ENCODE measurements at regions not wholly inside any gene's neighbourhood (a gene's known extent, or its start where the extent isn't known, plus 50 kb on each side); places are given as distances from the start of the nearest gene placed in this dataset.
"Not testable (repeated sequence)": the region's sequence is repeated elsewhere in the genome, so short reads cannot be mapped to it uniquely, and the experiment has no call there.

DNA sequence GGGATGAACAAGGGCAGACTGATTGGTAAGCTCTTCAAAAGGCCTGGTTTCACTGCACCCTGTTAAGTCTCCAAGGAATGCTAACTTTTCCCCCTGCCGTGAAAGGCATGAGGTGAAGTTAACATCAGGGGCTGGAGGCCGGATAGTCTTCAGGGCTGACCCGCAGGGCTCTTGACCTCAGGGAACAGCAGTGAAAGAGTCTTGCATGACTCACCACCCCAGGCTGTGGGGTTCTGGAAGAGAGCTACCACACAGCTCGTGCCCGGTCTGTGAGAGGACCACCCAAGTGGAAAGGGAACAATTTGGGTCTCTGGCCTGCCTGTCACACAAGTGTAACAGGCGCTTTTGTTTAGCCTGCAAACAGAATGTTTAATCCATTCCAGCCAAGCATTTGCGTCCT is 504.9 kb downstream of the EDEM1 start:
- no peak for DNase-seq (ENCODE audit: low spot score)

- no peak for DNase-seq (ENCODE audit: low spot score)
These were observed 506.8 kb downstream of the EDEM1 start for GRCh38 chr3:5694266-5694665.

DNA sequence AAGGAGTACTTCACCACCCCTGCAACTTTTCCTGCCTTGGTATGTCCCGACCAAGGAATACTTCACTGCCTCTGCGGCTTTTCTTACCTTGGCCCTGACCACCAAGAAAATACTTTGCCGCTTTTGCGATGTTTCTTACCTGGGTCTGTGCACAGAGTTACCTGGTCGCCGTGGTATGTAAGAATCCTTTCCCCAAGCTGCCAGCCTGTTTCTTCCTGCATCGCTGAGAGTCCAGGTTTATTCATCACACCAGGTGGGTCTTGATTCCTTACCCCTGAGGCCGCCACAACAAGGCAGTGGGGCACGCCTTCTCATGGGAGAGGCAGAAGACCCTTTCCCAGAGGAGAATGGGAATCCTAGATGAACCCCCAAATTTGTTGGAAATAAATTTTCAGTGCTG is 511.3 kb downstream of the EDEM1 start:
- DNase-seq (ENCODE audit: low spot score) = no peak

- no peak for DNase-seq (ENCODE audit: low spot score)
These were observed 511.8 kb downstream of the EDEM1 start for GRCh38 chr3:5699313-5699712.

- no peak for DNase-seq (ENCODE audit: low spot score)
These were observed 512.3 kb downstream of the EDEM1 start for GRCh38 chr3:5699811-5700210.

DNA sequence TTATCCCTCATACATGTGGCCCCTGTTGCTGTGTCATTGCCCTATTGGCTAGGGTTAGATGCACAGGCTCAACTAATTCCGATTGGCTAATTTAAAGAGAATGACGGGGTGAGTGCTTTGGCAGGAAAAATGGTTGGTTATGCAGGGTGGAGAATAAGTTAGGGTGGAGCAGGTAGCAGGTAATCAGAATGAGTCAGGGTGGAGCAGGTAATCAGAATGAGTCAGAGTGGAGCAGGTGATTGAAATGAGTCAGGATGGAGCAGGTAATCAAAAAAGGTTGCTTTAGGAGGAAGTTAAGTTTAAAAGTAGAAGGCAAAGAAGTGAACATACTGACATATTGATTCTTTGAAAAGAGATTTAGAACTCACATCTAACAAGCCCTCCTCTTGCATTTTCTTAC is 513.5 kb downstream of the EDEM1 start:
- not testable (repeated sequence) for DNase-seq (ENCODE audit: low spot score)

DNA sequence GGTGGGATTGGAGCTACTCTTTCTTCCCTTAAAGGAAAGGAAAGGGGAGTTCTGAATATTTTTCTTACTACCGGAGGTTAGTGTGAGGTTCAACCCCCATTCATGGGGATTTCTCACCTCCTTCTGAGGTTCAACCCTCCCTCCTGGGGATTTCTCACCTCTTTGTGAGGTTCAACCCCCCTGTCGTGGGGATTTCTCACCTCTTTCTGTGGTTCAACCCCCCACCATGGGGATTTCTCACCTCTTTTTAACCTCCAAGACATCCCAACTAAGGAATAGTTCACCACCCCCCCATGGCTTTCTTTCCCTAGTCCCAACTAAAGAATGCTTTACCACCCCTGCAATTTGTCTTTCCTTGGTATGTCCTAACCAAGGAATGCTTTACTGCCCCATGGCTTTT is 520.3 kb downstream of the EDEM1 start:
- DNase-seq (ENCODE audit: low spot score) = no peak

DNA sequence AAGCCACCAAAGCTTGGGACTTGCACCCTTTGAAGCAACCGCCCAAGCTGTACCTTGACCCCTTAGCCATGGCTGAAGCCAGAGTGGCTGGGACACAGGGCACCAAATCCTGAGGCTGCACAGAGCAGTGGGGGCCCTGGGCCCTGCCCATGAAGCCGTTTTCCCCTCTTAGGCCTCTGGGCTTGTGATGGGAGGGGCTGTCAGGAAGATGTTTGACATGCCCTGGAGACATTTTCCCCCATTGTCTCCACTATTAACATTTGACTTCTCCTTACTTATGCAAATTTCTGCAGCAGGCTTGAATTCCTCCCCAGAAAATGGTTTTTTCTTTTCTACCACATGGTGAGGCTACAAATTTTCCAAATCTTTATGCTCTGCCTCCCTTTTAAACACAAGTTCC is 522.2 kb downstream of the EDEM1 start:
- DNase-seq (ENCODE audit: low spot score) = no peak

- no peak for DNase-seq (ENCODE audit: low spot score)
These were observed 523.2 kb downstream of the EDEM1 start for GRCh38 chr3:5710718-5711117.

- DNase-seq (ENCODE audit: low spot score) = no peak
These were observed 529.7 kb downstream of the EDEM1 start for GRCh38 chr3:5717254-5717653.

DNA sequence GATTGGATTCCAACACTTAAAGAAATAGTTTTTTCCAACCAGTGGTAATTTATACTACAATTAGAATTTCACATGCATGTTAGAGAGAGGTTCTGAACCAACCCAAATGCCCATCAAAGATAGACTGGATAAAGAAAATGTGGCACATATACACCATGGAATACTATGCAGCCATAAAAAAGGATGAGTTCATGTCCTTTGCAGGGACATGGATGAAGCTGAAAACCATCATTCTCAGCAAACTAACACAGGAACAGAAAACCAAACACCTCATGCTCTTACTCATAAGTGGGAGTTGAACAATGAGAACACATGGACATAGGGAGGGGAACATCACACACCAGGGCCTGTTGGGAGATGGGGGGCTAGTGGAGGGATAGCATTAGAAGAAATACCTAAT is 532.2 kb downstream of the EDEM1 start:
- DNase-seq (ENCODE audit: low spot score) = not testable (repeated sequence)

DNA sequence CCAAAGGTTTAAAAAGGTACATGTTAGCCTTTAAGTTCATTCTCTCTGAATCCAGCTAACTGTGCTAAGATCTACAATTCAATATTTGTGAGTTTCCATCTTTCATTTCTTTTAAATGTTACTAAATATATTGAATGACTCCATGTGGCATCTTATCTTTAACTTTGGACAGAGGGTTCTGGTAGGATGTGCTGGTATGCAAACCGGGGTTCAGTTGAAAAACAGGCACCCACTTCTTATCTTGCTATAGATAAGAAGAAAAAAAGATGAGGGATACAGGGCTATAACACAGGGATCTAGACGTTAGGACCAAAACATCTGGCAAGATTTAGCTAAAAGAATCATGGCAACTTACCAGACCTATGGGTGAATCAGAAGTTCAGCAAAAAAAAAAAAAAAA is 538.3 kb downstream of the EDEM1 start:
- DNase-seq (ENCODE audit: low spot score) = no peak

GRCh38 chr3:5726621-5727020 is 539.1 kb downstream of the EDEM1 start:
- DNase-seq (ENCODE audit: low spot score) = no peak

- no peak for DNase-seq (ENCODE audit: low spot score)
These were observed 540.4 kb downstream of the EDEM1 start for GRCh38 chr3:5727743-5728484.

DNA sequence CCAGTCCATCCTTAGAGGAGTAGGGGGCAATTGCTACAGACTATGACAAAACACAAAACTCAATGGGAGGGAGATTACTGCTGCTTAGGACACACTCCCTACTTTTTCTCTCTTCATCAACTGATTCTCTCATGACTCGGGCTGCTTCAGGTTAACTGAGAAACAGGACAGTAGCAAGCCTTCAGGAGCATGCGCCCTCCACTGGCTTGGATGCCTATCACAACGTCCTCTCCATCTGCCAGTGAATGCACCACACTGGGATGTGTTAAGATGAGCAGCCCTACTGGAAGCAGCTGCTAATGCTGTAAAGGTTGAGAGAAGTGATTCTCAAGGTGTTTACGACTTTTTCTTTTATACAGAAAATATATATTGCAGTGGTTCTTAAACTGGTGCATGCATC is 542.3 kb downstream of the EDEM1 start:
- no peak for DNase-seq (ENCODE audit: low spot score)

- DNase-seq (ENCODE audit: low spot score) = no peak
These were observed 543.6 kb downstream of the EDEM1 start for GRCh38 chr3:5731100-5731499.

DNA sequence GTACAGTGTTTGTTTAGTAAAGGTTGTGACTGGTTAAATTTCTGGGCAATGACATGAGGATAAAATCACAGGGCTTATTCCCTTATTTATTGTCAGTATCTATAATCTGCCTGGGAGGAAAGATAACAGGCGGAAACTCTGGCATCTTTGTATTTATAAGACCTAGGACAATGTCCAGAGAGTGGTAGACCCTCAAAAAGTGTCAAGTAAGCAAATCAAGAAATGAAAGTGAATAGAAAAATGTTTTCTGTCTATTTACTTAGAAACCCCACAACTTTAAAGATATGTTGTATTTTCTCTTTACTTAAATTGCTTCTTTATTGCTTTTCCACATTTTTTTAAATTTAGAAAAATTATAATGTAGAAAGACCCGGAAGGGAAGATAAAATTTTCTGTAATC is 544.6 kb downstream of the EDEM1 start:
- no peak for DNase-seq (ENCODE audit: low spot score)

GRCh38 chr3:5733995-5734394 is 546.5 kb downstream of the EDEM1 start:
- no peak for DNase-seq (ENCODE audit: low spot score)

DNA sequence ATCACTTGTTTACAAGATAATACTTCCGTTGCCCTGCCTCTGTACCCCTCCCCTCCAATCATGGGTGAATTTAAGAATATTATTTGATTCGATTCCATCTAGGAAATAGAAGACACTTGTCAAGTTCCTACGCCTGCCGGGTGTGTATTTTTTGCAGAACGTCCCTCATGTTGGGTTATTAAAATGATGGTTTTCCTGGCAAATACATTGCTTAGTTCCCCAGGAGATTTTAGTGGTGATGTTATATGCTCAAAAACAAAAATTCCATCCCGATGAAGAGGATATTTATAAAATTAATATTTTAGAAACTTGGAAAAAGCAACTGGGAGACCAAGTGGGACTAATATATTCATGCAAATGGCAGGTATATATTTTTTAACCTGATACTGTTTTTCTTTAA is 548.4 kb downstream of the EDEM1 start:
- no peak for DNase-seq (ENCODE audit: low spot score)

DNA sequence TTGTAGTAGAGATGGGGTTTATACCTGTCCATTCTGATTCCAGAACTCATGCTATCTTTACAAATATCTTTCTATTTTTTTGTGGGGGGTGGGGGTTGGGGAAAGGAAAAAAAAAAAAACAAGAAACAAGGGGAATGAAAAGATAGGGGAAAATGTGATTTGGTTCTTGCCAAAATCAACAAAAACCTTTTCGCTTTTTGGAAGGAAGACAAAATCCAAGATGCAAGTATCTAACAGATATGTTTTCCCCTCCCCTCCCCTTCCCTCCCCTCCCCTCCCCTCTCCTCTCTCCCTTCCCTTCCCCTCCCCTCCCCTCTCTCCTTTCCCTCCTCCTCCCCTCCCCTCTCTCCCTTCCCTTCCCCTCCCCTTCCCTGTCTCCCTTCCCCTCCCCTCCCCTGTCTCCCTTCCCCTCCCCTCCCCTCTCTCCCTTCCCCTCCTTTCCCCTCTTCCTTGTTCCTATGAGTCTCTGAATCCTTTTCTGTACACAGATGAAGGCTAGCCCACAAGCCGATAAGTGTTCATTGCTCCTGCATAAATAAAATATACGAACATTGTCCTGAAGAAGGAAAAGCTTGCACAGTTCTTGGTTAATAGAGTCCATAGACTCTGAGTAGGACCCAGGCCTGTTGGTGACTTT is 551.9 kb downstream of the EDEM1 start:
- no peak for DNase-seq (ENCODE audit: low spot score)

- no peak for DNase-seq (ENCODE audit: low spot score)
These were observed 552.4 kb downstream of the EDEM1 start for GRCh38 chr3:5739949-5740348.

DNA sequence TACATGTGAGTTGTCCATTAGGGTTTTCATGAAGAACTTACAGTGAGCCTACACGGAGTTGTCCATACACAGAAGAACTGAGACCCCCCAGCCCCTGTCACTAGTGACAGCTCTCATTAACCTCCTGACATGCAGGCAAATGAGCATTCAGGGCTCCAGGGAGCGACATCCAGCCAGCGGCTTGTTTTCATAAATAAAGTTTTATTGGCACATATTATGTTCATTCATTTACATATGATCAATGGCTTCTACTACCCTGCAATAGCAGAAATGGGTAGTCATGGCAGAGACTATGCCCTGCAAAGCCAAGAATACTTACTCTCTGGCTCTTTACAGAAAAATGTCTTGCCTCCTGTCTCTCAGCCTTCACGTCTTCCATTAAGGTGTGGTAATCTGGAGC is 553.5 kb downstream of the EDEM1 start:
- no peak for DNase-seq (ENCODE audit: low spot score)

GRCh38 chr3:5750091-5750490 is 562.6 kb downstream of the EDEM1 start:
- DNase-seq (ENCODE audit: low spot score) = no peak
